Heart right ventricle (tissue), 16 donors: ENCODE measurements at regions not wholly inside any gene's neighbourhood (a gene's known extent, or its start where the extent isn't known, plus 50 kb on each side); places are given as distances from the start of the nearest gene placed in this dataset.

Source experiments
- ATAC-seq, 8 donors: fragments of 200-7000 bp; cut with Tn5 transposase; one replicate each; pipeline ENCODE4 v1.9.1; 2020; ENCODE audit warnings: mild to moderate bottlenecking in 8 of 8, moderate library complexity in 8 of 8, moderate number of reproducible peaks in 1 of 8
- DNase-seq, 2 donors: peaks; one replicate each; pipeline ENCODE4 v3.0.0-alpha.2; 2020
- H3K27ac ChIP-seq, 10 donors: fragments of 200-600 bp; sonication (generic) in 2 of 10; one replicate each; pipeline versions ENCODE4 v1.5.0 to v1.8.0; 2020 to 2022; ENCODE audit warnings: mild to moderate bottlenecking in 3 of 10
- H3K27me3 ChIP-seq, 7 donors: fragments of 200-600 bp; one replicate each; pipeline ENCODE4 v1.8.0; 2021 to 2022; ENCODE audit warnings: mild to moderate bottlenecking in 2 of 7
- H3K36me3 ChIP-seq, 9 donors: fragments of 200-600 bp; sonication (generic) in 1 of 9; one replicate each; pipeline versions ENCODE4 v1.5.0 to v1.8.0; 2020 to 2022; ENCODE audit warnings: mild to moderate bottlenecking in 2 of 9
- H3K4me1 ChIP-seq, 9 donors: fragments of 200-600 bp; sonication (generic) in 1 of 9; one replicate each; pipeline versions ENCODE4 v1.5.0 to v1.8.0; 2020 to 2022; ENCODE audit warnings: mild to moderate bottlenecking in 4 of 9
- H3K4me3 ChIP-seq, 10 donors: fragments of 200-600 bp; sonication (generic) in 2 of 10; one replicate each; pipeline versions ENCODE4 v1.5.0 to v1.8.0; 2020 to 2022; ENCODE audit warnings: mild to moderate bottlenecking in 7 of 10, moderate library complexity in 2 of 10
- H3K9me3 ChIP-seq, 11 donors: fragments of 200-600 bp in 10 of 11; sonication (generic) in 2 of 11; one replicate each; pipeline versions ENCODE4 v1.5.0 to v1.8.0; 2013 to 2022; ENCODE audit warnings: mild to moderate bottlenecking in 2 of 11, control low read depth in 1 of 11, moderate library complexity in 1 of 11
- WGBS, 2 donors: extraction: QIAGEN DNeasy Blood & Tissue Kit; methylation state at CpG; one replicate each; pipeline ENCODE4 v1.1.7; 2013; ENCODE audit warnings: inconsistent platforms in 1 of 2; 5-methylcytosine and 5-hydroxymethylcytosine counted together
- intact Hi-C, 10 donors: fragments of 100-400 bp; cut with DNase I; formaldehyde crosslinking; loops; one replicate each; pipeline versions ENCODE4 v1.11.1 to v1.14.2; 2022
- TF ChIP-seq, protein P1 (sequence below), 9 donors: fragments of 200-600 bp; sonication (generic) in 2 of 9; IDR thresholded peaks; one replicate each; pipeline versions ENCODE4 v1.5.0 to v1.8.0; 2021 to 2022; ENCODE audit warnings: antibody characterized with exemption in 9 of 9, mild to moderate bottlenecking in 5 of 9, moderate library complexity in 1 of 9
- donor health status: Arrhythmogenic right ventricular cardiomyopathy.
- donor health status: ischemic (EF 13 %, LVEDD 7.1; RV severe dilation, severe dysfunction).
- donor health status: healthy with polysubstance abuse.
- donor health status: DM: no; HTN: yes; CAD: no.
- donor health status: DM: no; HTN: no; CAD: no.
- donor health status: ischemic (EF 25% LVEDD 6.9; RV normal size, moderate dysfunction).
- donor health status: ischemic (EF 25% LVEDD 5.7; RV mildly dilated, moderate dysfunction).
- donor health status: healthy.
- donor health status: DM: yes; HTN: yes; CAD: no.
- donor health status: Ischemic cardiomyopathy.
- donor health status: ischemic (EF 35%, LVEDD 5.7; RV mildly dilated, moderate dysfunction).
- donor health status: nonischemic (EF 11% LVEDD 7.7; RV severe dilation, severe dysfunction).
- donor health status: DM: yes; HTN: yes; CAD: no.
- donor health status: PGD.
- donor health status: ischemic (EF 29% LVEDD 5.4; RV normal size, mild dysfunction).
- donor health status: nonischemic (EF 23%, LVEDD 6.1; RV moderate dilation, normal function).

DNA sequence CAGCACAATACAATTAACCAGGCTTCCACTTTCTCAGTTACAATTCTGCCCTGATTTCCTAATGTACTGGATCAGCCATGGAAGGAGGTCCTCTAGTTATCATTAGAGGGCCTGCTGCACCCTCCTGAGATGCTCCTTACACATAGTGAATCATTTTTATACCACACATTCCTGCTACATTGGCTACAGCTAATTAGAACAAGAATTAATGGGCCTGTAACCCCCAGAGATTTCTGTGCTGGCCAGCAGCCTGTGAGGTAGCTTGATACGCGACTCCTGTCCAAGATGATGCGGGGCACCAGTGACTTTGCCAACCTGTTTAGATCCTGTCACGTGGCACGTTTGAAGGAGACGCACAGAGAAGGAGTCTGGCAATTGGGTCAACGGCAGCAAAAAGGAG is 422.8 kb downstream of the EPM2A start:
- no peaks in the 10 kb centered on the region for H3K27me3 ChIP-seq
- peaks cover 0 to 2% (median 0%) of the 10 kb centered on the region in 11 donors for H3K9me3 ChIP-seq
- H3K4me3 ChIP-seq: no peak overlapping the region
- DNase-seq (no peak), ATAC-seq (no peak)
- 93% methylated on average over 7 of the region's 7 CpGs for WGBS, 2 donors
- H3K36me3 ChIP-seq: no peaks in the 10 kb centered on the region
- intact Hi-C loops: no loop called here
- TF ChIP-seq, protein P1, sequence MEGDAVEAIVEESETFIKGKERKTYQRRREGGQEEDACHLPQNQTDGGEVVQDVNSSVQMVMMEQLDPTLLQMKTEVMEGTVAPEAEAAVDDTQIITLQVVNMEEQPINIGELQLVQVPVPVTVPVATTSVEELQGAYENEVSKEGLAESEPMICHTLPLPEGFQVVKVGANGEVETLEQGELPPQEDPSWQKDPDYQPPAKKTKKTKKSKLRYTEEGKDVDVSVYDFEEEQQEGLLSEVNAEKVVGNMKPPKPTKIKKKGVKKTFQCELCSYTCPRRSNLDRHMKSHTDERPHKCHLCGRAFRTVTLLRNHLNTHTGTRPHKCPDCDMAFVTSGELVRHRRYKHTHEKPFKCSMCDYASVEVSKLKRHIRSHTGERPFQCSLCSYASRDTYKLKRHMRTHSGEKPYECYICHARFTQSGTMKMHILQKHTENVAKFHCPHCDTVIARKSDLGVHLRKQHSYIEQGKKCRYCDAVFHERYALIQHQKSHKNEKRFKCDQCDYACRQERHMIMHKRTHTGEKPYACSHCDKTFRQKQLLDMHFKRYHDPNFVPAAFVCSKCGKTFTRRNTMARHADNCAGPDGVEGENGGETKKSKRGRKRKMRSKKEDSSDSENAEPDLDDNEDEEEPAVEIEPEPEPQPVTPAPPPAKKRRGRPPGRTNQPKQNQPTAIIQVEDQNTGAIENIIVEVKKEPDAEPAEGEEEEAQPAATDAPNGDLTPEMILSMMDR (IDR thresholded peaks at IDR 0.05): no peak
- H3K27ac ChIP-seq: no peak overlapping the region
- peaks cover 0 to 5% (median 0%) of the 10 kb centered on the region in 9 donors for H3K4me1 ChIP-seq

DNA sequence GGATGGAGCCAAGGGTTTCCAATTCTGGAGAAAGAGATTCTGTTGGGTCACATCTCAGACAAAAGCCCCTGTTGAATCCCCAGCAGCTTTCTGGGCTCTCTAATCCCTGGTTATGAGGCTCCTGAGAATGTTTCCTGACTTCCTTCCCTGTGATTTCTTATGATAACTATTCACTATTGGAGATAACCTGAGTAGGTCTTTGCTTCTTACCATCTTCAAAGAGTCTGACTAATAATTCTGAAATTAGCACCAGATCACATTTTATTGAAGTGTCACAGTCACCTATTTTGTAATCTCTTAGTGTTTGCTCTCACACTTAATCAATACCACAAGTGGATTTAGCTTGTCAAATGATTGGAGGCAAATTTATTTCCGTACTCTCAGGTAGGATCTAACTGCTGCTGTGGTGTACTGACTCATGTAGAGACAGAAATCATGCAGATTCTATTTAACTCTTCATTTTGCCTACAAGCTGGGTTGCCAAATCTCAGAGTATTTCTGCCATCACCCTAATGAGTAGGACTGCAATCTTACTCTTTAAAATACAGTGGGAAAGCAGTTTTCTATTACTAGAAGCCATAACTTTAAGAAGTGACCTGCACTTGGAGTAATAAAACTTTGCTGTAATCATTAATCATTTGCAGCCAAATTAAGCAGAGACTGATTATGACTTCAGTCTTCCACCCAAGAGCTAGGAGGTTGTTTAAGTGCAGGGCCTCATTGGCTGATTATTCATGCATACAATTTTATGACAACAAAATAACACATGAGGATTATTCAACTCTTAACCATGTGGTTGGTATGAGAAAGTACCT is 422.1 kb downstream of the EPM2A start:
- peaks cover 0 to under 1% (median 0%) of the 10 kb centered on the region in 9 donors for H3K4me1 ChIP-seq
- no peaks in the 10 kb centered on the region for H3K36me3 ChIP-seq
- H3K9me3 ChIP-seq: peaks cover 0 to 9% (median 0%) of the 10 kb centered on the region in 11 donors
- ATAC-seq (no peak), DNase-seq (no peak)
- intact Hi-C loops: no loop called here
- 87% methylated on average over 1 of the region's 1 CpG for WGBS, 2 donors
- no peaks in the 10 kb centered on the region for H3K27me3 ChIP-seq
- H3K27ac ChIP-seq: no peak overlapping the region
- TF ChIP-seq, protein P1 (IDR thresholded peaks at IDR 0.05): no peak
- H3K4me3 ChIP-seq: no peak overlapping the region

- 91 to 93% methylated on average over 3 of the region's 3 CpGs for WGBS, 2 donors
- ATAC-seq (no peak), DNase-seq (no peak)
- Histone ChIP-seq H3K4me3 (no peak overlapping the region), H3K27me3 (no peaks in the 10 kb centered on the region), H3K27ac (no peak overlapping the region), H3K9me3 (peaks cover 0 to 13% (median 0%) of the 10 kb centered on the region in 11 donors), H3K36me3 (no peaks in the 10 kb centered on the region), H3K4me1 (no peaks in the 10 kb centered on the region)
- intact Hi-C loops: no loop called here
- TF ChIP-seq, protein P1 (IDR thresholded peaks at IDR 0.05): no peak
These were observed 419.2 kb downstream of the EPM2A start for GRCh38 chr6:145315982-145316600.

DNA sequence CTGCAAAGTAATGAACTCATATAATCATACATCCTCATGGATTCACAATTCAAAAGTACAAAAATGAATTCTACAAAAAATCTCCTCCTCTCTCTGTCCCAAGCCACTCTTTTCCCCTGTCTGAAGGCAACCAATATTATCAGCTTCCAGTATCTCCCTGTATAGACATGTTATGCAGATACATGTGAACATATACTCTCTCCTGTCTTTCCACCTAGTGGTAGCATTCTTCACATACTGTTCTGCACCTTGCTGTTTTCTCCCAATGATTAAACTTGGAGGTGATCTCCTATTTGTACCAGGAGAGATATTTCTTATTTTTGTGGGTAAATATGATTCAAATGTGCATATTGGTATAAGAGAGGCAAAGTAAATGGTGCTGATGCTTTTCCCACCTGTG is 416.4 kb downstream of the EPM2A start:
- H3K9me3 ChIP-seq: peaks cover 0 to 13% (median 0%) of the 10 kb centered on the region in 11 donors
- TF ChIP-seq, protein P1 (IDR thresholded peaks at IDR 0.05): no peak
- intact Hi-C loops: no loop called here
- DNase-seq (no peak), ATAC-seq (no peak)
- no peak overlapping the region for H3K4me3 ChIP-seq
- no peaks in the 10 kb centered on the region for H3K36me3 ChIP-seq
- no peaks in the 10 kb centered on the region for H3K27me3 ChIP-seq
- no peak overlapping the region for H3K27ac ChIP-seq
- H3K4me1 ChIP-seq: peaks cover 0 to 7% (median 2%) of the 10 kb centered on the region in 9 donors
